Amniotic stem cell (primary cell): ENCODE measurements at regions not wholly inside any gene's neighbourhood (a gene's known extent, or its start where the extent isn't known, plus 50 kb on each side); places are given as distances from the start of the nearest gene placed in this dataset.
"Not testable (repeated sequence)": the region's sequence is repeated elsewhere in the genome, so short reads cannot be mapped to it uniquely, and the experiment has no call there.

Experiments used
- DNase-seq: peaks from one replicate; lab custom pipeline; 2025; lab: John Stamatoyannopoulos, UW

- no peak for DNase-seq
Observed at GRCh38 chr12:67039995-67040860, 228.9 kb upstream of the CAND1 start.

DNA sequence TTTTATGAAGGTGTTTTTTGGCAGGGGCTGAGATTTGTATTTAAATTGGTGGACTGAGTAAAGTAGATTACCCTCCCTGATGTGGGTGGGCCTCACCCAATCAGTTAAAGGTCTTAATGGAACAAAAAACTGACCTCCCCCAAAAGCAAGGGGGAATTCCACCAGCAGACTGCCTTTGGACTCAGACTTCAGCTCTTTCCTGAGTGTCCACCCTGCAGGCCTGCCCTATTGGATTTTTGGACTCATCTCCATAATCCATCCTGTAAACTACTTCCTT, 228.4 kb upstream of the CAND1 start:
- no peak for DNase-seq

- no peak for DNase-seq
Observed at GRCh38 chr12:67042697-67043131, 226.4 kb upstream of the CAND1 start.

- no peak for DNase-seq
Observed at GRCh38 chr12:67043771-67044170, 225.4 kb upstream of the CAND1 start.

- DNase-seq: no peak
Observed at GRCh38 chr12:67045650-67046049, 223.5 kb upstream of the CAND1 start.

DNA sequence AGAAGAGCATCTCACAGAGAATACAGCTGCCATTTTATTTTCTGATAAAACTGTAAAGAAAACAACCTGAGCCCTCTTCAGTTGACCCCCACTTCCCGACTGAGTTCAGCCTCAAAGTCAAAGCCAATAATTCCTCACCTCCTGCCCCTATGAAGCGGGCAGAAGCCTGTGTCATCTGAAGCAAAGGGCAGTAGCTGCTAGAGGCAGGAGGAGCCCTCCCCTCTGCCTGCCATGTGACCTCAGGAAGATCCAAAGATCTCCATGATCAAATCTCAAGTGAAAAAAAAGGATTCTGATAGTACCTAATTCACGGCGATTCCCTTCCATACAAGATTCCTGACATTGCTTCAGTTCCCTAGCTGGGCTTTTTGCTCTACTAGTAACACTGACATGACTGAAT, 223.1 kb upstream of the CAND1 start:
- no peak for DNase-seq

DNA sequence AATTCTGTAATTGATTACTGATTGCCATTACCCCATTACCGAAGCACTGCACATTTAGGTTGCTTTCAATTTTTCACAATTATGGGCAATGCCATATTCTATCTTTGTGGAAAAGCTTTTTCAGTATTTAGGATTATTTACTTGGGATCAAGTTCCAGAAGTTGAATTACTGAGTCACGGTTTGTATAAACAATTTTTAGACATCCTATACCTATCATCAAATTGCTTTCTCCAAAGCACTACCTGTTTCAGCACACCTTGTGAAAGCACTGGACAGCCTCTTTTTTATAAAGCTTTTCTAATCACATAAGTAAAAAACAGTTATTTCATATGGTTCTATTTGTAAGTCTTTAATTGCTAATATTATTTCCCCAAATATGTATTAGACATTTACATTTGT, 221.5 kb upstream of the CAND1 start:
- no peak for DNase-seq

- no peak for DNase-seq
Observed at GRCh38 chr12:67048371-67048770, 220.8 kb upstream of the CAND1 start.

- DNase-seq: not testable (repeated sequence)
Observed at GRCh38 chr12:67049199-67049598, 220.0 kb upstream of the CAND1 start.

- no peak for DNase-seq
Observed at GRCh38 chr12:67052981-67053380, 216.2 kb upstream of the CAND1 start.

DNA sequence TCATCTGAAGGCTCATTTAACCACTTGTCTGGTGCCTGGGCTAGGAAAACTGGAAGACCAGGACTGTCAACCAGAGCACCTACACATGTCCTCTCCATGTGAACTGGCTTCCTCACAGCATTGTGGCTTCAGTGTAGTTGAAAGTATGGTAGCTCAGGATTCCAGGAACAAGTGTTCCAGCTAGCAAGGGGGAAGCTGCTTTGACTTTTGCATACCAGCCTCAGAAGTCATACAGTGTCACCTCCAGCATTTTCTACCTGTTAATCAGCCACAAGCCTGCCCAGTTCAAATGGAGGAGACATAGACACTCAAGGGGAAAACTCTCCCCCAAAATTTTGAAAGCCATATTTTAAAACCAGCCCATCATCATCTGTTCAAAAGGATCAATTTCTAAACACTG, 212.8 kb upstream of the CAND1 start:
- no peak for DNase-seq

GRCh38 chr12:67057072-67057471, 212.1 kb upstream of the CAND1 start:
- DNase-seq: no peak

DNA sequence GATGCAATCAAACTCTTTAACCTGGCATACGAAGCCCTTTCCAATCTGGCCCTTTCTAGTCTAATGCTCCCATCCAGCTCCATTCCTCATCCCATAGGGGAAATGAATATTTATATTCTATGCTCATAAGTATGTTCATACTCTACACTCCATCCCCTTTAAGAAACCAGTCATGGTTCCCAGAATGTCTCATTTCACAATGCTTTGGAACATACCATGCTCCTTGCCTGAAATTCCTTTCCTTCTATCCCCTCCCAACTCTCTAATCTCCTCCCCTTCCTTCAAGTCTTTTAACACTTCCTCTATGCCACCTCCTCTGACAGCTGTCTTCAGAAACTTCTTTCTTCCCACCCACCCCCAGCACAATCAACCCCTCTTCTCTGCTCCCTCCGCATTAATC, 207.0 kb upstream of the CAND1 start:
- no peak for DNase-seq

- no peak for DNase-seq
Observed at GRCh38 chr12:67067453-67068203, 201.5 kb upstream of the CAND1 start.

- no peak for DNase-seq
Observed at GRCh38 chr12:67068204-67068731, 200.9 kb upstream of the CAND1 start.

DNA sequence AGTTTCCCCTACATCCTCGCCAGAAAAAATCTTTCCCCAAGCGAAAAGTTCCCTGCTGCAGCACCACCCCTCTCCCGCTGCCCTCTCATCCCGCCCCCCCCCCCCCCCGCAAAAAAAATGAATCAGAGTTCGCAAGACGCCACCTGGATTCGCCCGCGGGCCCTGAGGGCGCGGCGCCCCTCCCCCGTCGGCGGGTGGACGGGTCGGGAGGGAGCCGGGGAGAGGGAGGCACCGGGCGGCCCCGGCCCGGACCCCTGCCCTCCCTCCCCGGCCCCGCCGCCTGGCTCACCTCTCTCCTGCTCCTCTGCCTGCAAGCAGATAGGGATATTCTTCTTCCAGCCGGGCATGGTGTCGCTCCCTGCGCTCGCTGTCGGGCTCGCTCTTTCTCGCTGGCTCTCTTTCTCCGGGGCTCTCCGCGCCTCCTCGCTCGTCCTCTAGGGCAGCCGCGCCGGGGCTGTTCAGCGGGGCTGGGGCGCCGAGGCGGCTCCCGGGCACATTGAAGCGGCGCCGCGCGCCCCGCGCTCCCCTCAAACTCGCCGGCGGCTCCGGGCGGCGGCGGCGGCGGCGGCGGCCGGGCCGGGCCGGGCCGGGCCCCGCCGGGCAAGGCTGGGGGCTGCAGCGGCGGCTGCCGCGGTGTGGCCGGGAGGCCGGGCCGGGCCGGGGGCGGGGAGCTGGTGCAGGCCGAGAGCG, 200.3 kb upstream of the CAND1 start:
- no peak for DNase-seq

DNA sequence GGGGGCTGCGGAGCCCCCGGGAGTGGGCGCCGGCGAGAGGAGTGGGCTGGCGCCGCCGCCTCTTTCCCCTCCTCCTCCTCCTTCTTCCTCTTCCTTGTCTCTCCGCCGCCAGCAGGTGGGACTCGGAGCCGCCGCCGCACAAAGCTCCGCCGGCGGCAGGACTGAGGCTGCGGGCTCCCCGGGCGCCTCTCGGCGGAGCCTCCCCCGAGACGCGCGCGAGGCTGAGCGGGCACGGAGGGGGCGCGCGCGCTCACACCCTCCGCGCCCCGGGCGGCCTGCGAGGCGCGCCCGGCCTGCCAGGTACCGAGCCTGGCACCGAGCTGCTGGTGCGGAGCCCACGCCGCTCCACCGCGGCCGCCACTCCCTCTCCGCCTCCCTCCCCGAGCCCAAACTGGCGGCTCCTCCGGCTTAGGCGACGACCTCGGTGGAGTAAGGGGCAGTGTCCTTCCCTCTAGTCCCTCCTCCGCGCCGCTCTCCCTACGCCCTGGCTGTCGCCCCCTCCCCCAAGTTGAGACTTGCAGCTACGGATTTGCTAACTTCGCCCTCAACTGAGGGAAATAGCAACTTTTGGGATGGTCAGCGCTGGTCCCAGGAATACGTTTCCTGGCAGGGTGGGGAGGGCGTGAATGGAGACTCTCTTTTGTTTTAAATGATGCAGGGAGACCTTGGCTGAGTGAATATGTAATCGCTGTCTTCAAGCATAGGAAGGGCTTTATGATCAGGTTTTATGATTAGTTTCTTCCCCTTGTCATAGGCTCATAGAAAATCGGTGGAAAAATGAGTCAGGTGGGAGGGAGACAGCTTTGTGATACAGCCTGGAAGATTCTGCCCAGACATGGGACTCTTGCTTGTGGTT, 199.5 kb upstream of the CAND1 start:
- no peak for DNase-seq

GRCh38 chr12:67070307-67070600, 198.9 kb upstream of the CAND1 start:
- no peak for DNase-seq

- no peak for DNase-seq
Observed at GRCh38 chr12:67070604-67071003, 198.6 kb upstream of the CAND1 start.

- not testable (repeated sequence) for DNase-seq
Observed at GRCh38 chr12:67072281-67072680, 196.9 kb upstream of the CAND1 start.

DNA sequence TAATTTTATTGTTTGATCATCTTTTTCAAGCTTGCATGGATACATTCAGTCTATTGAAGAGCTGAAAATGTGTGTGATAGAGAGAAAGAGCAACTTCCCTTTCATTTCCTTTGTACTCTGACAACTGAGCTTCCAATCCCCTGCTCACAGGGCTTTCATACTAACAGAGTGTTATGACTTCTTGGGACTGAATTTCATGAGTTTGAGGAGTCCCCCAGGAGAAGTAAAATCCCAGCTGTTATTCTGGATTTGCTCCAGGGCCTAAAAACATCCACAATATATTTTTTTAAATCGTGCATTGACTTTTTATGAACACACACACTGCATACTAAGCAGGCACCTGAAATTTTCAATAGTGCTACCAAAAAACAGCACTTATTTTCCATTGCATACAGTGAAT, 195.8 kb upstream of the CAND1 start:
- DNase-seq: no peak

- DNase-seq: no peak
Observed at GRCh38 chr12:67074072-67074471, 195.1 kb upstream of the CAND1 start.
